ENCODE measurements at regions not wholly inside any gene's neighbourhood (a gene's known extent, or its start where the extent isn't known, plus 50 kb on each side); places are given as distances from the start of the nearest gene placed in this dataset.
A peak's percentile ranks its signal among the peaks of the same experiment; 100 is the strongest.

- H3K36me3 ChIP-seq (ENCODE audit: low read depth), result no peaks in the 10 kb centered on the region
- H3K79me2 ChIP-seq (ENCODE audit: insufficient read depth), result no peaks in the 10 kb centered on the region
- H3K4me3 ChIP-seq, result peak overlapping the region; percentile 57
- H3K27ac ChIP-seq, result peak overlapping the region; percentile 99
- peak overlapping the region; percentile 90 for H3K4me2 ChIP-seq (ENCODE audit: unreplicated experiment)
- H3K9ac ChIP-seq, result peak overlapping the region; percentile 87
- no peaks in the 10 kb centered on the region for H3K27me3 ChIP-seq (replicated peaks; ENCODE audit: insufficient read depth)
- H3F3A ChIP-seq (ENCODE audit: insufficient read depth), result peaks cover 35% of the 10 kb centered on the region
- no peaks in the 10 kb centered on the region for H3K9me3 ChIP-seq (ENCODE audit: low read depth)
- DNase-seq, result peak; percentile 92
- TF ChIP-seq EZH2phosphoT487 (IDR thresholded peaks at IDR 0.05; ENCODE audit: insufficient read depth, low read depth), result no peak
- no peak for TF ChIP-seq EZH2 (IDR thresholded peaks at IDR 0.05; ENCODE audit: insufficient read depth, poor library complexity, severe bottlenecking)
- 3 to 4% methylated on average over 6 of the region's 6 CpGs for WGBS, 2 experiments (ENCODE audit: low coverage in 1 of 2, low lambda C conversion rate in 2 of 2, missing lambda C conversion rate in 2 of 2)
- H3K4me1 ChIP-seq (ENCODE audit: insufficient read depth), result peaks cover 46% of the 10 kb centered on the region
- peak overlapping the region; percentile 53 for H2AFZ ChIP-seq
- no peaks in the 10 kb centered on the region for H3K9me2 ChIP-seq (ENCODE audit: insufficient read depth)
- in situ Hi-C loops (cut with MboI), result no loop called here
- no peaks in the 10 kb centered on the region for H4K20me1 ChIP-seq (ENCODE audit: insufficient read depth)
These were observed 187.2 kb upstream of the CELF2 start for GRCh38 chr10:10830293-10830986.

GRCh38 chr10:10831085-10831484, 186.6 kb upstream of the CELF2 start:
- H3F3A ChIP-seq (ENCODE audit: insufficient read depth), result peaks cover 32% of the 10 kb centered on the region; the same call in 1 of the 2 replicates
- H3K4me2 ChIP-seq (ENCODE audit: unreplicated experiment), result peak overlapping the region; percentile 90
- H3K27me3 ChIP-seq (replicated peaks; ENCODE audit: insufficient read depth), result no peaks in the 10 kb centered on the region
- H3K36me3 ChIP-seq (ENCODE audit: low read depth), result no peaks in the 10 kb centered on the region
- peak; percentile 98 for DNase-seq
- H3K4me1 ChIP-seq (ENCODE audit: insufficient read depth), result peaks cover 39% of the 10 kb centered on the region
- H3K9me2 ChIP-seq (ENCODE audit: insufficient read depth), result no peaks in the 10 kb centered on the region
- H3K4me3 ChIP-seq, result peak overlapping the region; percentile 57
- no peaks in the 10 kb centered on the region for H3K79me2 ChIP-seq (ENCODE audit: insufficient read depth)
- 5 to 12% methylated on average over 8 of the region's 8 CpGs for WGBS, 2 experiments (ENCODE audit: low coverage in 1 of 2, low lambda C conversion rate in 2 of 2, missing lambda C conversion rate in 2 of 2)
- peak overlapping the region; percentile 99 for H3K27ac ChIP-seq
- no peaks in the 10 kb centered on the region for H3K9me3 ChIP-seq (ENCODE audit: low read depth)
- no peaks in the 10 kb centered on the region for H4K20me1 ChIP-seq (ENCODE audit: insufficient read depth)
- H3K9ac ChIP-seq, result peak overlapping the region; percentile 87
- TF ChIP-seq EZH2 (IDR thresholded peaks at IDR 0.05; ENCODE audit: insufficient read depth, poor library complexity, severe bottlenecking) (no peak), EZH2phosphoT487 (IDR thresholded peaks at IDR 0.05; ENCODE audit: insufficient read depth, low read depth) (no peak)
- in situ Hi-C loops (cut with MboI), result no loop called here
- H2AFZ ChIP-seq, result no peak overlapping the region

GRCh38 chr10:10833955-10834354, 183.7 kb upstream of the CELF2 start:
- TF ChIP-seq EZH2phosphoT487 (IDR thresholded peaks at IDR 0.05; ENCODE audit: insufficient read depth, low read depth) (no peak), EZH2 (IDR thresholded peaks at IDR 0.05; ENCODE audit: insufficient read depth, poor library complexity, severe bottlenecking) (no peak)
- 88 to 95% methylated on average over 6 of the region's 6 CpGs for WGBS, 2 experiments (ENCODE audit: low coverage in 1 of 2, low lambda C conversion rate in 2 of 2, missing lambda C conversion rate in 2 of 2)
- no peak overlapping the region for H3K4me2 ChIP-seq (ENCODE audit: unreplicated experiment)

GRCh38 chr10:10844251-10844650, 173.4 kb upstream of the CELF2 start:
- H3K27me3 ChIP-seq (replicated peaks; ENCODE audit: insufficient read depth), result no peaks in the 10 kb centered on the region
- H3K9me3 ChIP-seq (ENCODE audit: low read depth), result no peaks in the 10 kb centered on the region
- no peaks in the 10 kb centered on the region for H4K20me1 ChIP-seq (ENCODE audit: insufficient read depth)
- peaks cover 8% of the 10 kb centered on the region; the same call in 1 of the 2 replicates for H3K4me1 ChIP-seq (ENCODE audit: insufficient read depth)
- no peak overlapping the region for H3K9ac ChIP-seq
- no peak for DNase-seq
- no peaks in the 10 kb centered on the region for H3K36me3 ChIP-seq (ENCODE audit: low read depth)
- H3K4me3 ChIP-seq, result no peak overlapping the region
- no peaks in the 10 kb centered on the region for H3K9me2 ChIP-seq (ENCODE audit: insufficient read depth)
- in situ Hi-C loops (cut with MboI), result no loop called here
- TF ChIP-seq EZH2 (IDR thresholded peaks at IDR 0.05; ENCODE audit: insufficient read depth, poor library complexity, severe bottlenecking), result no peak
- no peak for TF ChIP-seq EZH2phosphoT487 (IDR thresholded peaks at IDR 0.05; ENCODE audit: insufficient read depth, low read depth)
- H3K27ac ChIP-seq, result no peak overlapping the region
- 86 to 93% methylated on average over 1 of the region's 1 CpG for WGBS, 2 experiments (ENCODE audit: low coverage in 1 of 2, low lambda C conversion rate in 2 of 2, missing lambda C conversion rate in 2 of 2)
- no peak overlapping the region for H3K4me2 ChIP-seq (ENCODE audit: unreplicated experiment)
- no peaks in the 10 kb centered on the region for H3F3A ChIP-seq (ENCODE audit: insufficient read depth)
- no peaks in the 10 kb centered on the region for H3K79me2 ChIP-seq (ENCODE audit: insufficient read depth)
- H2AFZ ChIP-seq, result no peak overlapping the region

More at GRCh38 chr10:10833955-10834354, 183.7 kb upstream of the CELF2 start:
- no peaks in the 10 kb centered on the region for H3K9me2 ChIP-seq (ENCODE audit: insufficient read depth)
- H3K27me3 ChIP-seq (replicated peaks; ENCODE audit: insufficient read depth), result no peaks in the 10 kb centered on the region
- H2AFZ ChIP-seq, result no peak overlapping the region
- peaks cover 26% of the 10 kb centered on the region for H3K4me1 ChIP-seq (ENCODE audit: insufficient read depth)
- H3K4me3 ChIP-seq, result no peak overlapping the region
- peaks cover 27% of the 10 kb centered on the region; the same call in 1 of the 2 replicates for H3F3A ChIP-seq (ENCODE audit: insufficient read depth)
- H4K20me1 ChIP-seq (ENCODE audit: insufficient read depth), result no peaks in the 10 kb centered on the region
- H3K9me3 ChIP-seq (ENCODE audit: low read depth), result no peaks in the 10 kb centered on the region
- H3K27ac ChIP-seq, result no peak overlapping the region
- no peak overlapping the region for H3K9ac ChIP-seq
- no peak for DNase-seq
- in situ Hi-C loops (cut with MboI), result no loop called here
- no peaks in the 10 kb centered on the region for H3K36me3 ChIP-seq (ENCODE audit: low read depth)
- no peaks in the 10 kb centered on the region for H3K79me2 ChIP-seq (ENCODE audit: insufficient read depth)
